ENCODE measurements at regions not wholly inside any gene's neighbourhood (a gene's known extent, or its start where the extent isn't known, plus 50 kb on each side); places are given as distances from the start of the nearest gene placed in this dataset.
A peak's percentile ranks its signal among the peaks of the same experiment; 100 is the strongest.
"Not testable (repeated sequence)": the region's sequence is repeated elsewhere in the genome, so short reads cannot be mapped to it uniquely, and the experiment has no call there.

DNA sequence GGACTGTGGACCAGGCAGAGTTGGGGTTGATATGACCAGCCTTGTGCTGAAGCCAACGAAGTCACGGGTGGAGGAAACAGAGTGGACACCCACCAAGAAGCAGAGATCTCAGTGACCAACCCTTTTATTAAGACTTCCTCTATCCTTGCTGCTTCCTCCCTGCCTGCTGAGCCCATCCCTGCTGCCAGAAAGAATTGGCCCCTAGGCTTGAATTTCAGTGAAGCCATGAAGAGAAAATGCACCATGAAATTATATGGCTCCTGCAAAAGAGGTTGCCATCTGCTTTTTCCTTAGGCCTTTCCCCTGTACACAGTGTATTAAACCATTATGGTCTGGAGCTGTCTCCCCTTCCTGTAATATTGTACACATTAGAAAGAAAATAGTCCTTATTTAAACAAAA lies 246.7 kb downstream of the HS3ST3B1 start:
- no peaks in the 10 kb centered on the region for H3K36me3 Mint-ChIP-seq (ENCODE audit: low read depth)
- DNase-seq (no peak), ATAC-seq (no peak)
- CTCF ChIA-PET: no interaction called here
- no peaks in the 10 kb centered on the region for H3K9me3 Mint-ChIP-seq (ENCODE audit: insufficient read depth)
- POLR2A ChIA-PET: no interaction called here
- no peak overlapping the region for H3K4me3 Mint-ChIP-seq
- peaks cover 10% of the 10 kb centered on the region for H3K4me1 Mint-ChIP-seq (ENCODE audit: low read depth)
- no peak overlapping the region for H3K27ac Mint-ChIP-seq
- no peaks in the 10 kb centered on the region for H3K27me3 Mint-ChIP-seq (ENCODE audit: low read depth)

DNA sequence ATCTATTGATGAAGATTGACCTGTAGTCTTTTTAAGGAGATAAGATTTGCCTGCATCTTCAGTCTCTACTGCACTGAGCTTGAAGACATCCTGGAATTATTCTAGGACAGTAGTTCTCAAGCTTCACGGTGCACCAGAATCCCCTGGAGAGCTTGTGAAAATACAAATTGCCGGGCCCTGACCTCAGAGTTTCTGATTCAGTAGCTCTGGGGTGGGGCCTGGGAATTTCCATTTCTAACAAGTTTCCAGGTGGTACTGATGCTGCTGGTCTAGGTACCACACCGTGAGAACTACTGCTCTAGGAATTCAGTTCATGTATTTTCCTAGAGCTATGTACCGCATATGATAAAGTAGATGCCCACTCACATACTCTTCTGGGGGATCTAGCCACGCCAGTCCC lies 246.1 kb downstream of the HS3ST3B1 start:
- H3K27ac Mint-ChIP-seq: no peak overlapping the region
- ChIA-PET POLR2A (no interaction called here), CTCF (no interaction called here)
- peaks cover 10% of the 10 kb centered on the region for H3K4me1 Mint-ChIP-seq (ENCODE audit: low read depth)
- peaks cover 2% of the 10 kb centered on the region for H3K27me3 Mint-ChIP-seq (ENCODE audit: low read depth)
- ATAC-seq (no peak), DNase-seq (no peak)
- no peaks in the 10 kb centered on the region for H3K9me3 Mint-ChIP-seq (ENCODE audit: insufficient read depth)
- H3K4me3 Mint-ChIP-seq: no peak overlapping the region
- no peaks in the 10 kb centered on the region for H3K36me3 Mint-ChIP-seq (ENCODE audit: low read depth)

DNA sequence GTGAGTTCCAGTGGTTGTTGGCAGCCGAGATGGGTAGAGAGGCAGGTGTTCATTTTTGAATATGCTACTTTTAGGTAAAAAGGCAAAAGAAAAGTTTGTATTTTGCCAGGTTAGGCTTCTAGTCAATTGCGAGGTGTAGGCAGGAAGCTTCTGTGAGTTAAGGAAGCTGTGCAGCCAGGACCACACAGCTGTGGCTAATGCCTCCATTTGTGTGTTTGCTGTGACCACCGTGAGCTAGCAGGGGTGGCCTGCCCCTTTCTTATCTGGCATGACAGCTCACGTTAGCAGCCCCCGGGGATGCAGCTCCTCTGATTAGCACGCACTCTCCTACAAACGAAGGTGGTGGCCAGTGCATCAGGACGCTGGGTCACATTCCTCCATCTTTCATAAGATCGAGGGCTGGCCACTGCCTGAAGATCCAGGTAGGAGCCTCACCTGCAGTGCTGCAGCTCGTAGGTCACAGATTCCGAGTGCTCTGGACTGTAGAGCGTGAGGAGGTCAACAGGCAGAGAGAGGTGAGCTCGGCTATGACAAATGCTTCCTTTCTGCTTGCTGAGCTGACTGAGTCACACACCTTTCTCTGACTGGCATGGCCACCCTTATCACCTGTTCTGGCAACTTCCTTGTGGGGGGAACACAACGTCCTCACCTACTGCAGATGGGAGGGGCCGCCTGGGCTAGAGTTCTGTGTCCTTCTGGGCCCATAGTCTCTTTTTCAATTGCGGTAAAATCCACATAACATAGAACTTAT lies 244.4 kb downstream of the HS3ST3B1 start:
- POLR2A ChIA-PET: no interaction called here
- Mint-ChIP-seq H3K9me3 (ENCODE audit: insufficient read depth) (no peaks in the 10 kb centered on the region), H3K4me3 (no peak overlapping the region), H3K4me1 (ENCODE audit: low read depth) (peaks cover 10% of the 10 kb centered on the region), H3K27me3 (ENCODE audit: low read depth) (peaks cover 2% of the 10 kb centered on the region), H3K27ac (no peak overlapping the region), H3K36me3 (ENCODE audit: low read depth) (no peaks in the 10 kb centered on the region)
- CTCF ChIA-PET: no interaction called here
- ATAC-seq (peak; percentile 69), DNase-seq (peak; percentile 29)

DNA sequence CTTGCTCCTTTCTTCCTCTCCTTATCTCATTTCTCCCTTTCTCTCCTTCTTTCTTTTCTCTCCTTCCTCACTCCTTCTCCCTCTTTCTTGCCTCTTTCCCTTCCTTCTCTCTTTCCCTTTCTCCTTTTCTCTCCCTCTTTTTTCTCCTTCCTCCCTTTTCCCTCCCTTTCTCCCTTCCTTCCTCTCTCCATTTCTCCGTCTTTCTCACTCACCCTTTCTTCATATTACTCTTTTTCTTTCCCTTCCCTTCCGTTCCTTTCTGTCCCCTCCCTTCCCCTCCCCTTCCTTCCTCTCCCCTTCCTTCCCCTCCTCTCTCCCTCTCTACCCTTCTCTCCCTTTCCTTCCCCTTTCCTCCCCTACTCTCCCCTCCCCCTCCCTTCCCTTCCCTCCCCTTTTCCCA lies 240.8 kb downstream of the HS3ST3B1 start:
- Mint-ChIP-seq H3K27me3 (ENCODE audit: low read depth) (peaks cover 2% of the 10 kb centered on the region), H3K27ac (no peak overlapping the region), H3K9me3 (ENCODE audit: insufficient read depth) (peaks cover 6% of the 10 kb centered on the region), H3K4me3 (no peak overlapping the region), H3K4me1 (ENCODE audit: low read depth) (peaks cover 10% of the 10 kb centered on the region), H3K36me3 (ENCODE audit: low read depth) (no peaks in the 10 kb centered on the region)
- POLR2A ChIA-PET: interaction anchor here (0.6 kb wide), 1 partner anchor 139 kb away, joined by 3 read pairs; no protein-coding TSS in a partner anchor
- no peak for DNase-seq
- ATAC-seq: no peak
- CTCF ChIA-PET: no interaction called here

DNA sequence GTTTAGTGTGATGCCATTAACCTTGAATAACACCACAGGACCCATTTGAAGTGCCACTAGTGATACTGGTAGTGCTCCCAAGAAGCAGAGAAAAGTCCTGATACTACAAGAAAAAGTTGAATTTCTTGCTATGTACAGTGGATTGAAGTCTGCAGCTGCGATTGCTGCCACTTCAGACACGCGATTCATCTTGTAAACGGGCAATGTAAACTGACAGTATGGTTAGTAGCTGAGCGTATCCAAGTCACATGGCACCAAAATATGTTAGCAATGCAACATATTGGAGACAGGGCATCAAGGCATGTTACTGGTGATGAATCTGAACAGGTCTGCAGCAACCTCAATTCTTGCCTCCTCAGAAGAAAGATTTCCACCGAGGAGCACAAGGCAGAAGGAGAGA lies 238.9 kb downstream of the HS3ST3B1 start:
- no peak for ATAC-seq
- no peaks in the 10 kb centered on the region for H3K36me3 Mint-ChIP-seq (ENCODE audit: low read depth)
- H3K4me1 Mint-ChIP-seq (ENCODE audit: low read depth): no peaks in the 10 kb centered on the region
- H3K27ac Mint-ChIP-seq: no peak overlapping the region
- POLR2A ChIA-PET: no interaction called here
- CTCF ChIA-PET: no interaction called here
- H3K4me3 Mint-ChIP-seq: no peak overlapping the region
- peaks cover 2% of the 10 kb centered on the region for H3K27me3 Mint-ChIP-seq (ENCODE audit: low read depth)
- H3K9me3 Mint-ChIP-seq (ENCODE audit: insufficient read depth): peaks cover 8% of the 10 kb centered on the region
- DNase-seq: no peak

DNA sequence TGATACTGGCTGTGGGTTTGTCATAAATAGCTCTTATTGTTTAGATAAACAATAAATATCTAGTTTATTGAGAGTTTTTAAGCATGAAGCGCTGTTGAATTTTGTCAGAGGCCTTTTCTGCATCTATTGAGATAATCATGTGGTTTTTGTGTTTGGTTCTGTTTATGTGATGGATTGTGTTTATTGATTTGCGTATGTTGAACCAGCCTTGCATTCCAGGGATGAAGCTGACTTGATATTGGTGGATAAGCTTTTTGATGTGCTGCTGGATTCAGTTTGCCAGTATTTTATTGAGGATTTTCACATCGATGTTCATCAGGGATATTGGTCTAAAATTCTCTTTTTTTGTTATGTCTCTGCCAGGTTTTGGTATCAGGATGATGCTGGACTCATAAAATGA lies 231.4 kb downstream of the HS3ST3B1 start:
- CTCF ChIA-PET, DNase-seq, POLR2A ChIA-PET: not testable (repeated sequence)

DNA sequence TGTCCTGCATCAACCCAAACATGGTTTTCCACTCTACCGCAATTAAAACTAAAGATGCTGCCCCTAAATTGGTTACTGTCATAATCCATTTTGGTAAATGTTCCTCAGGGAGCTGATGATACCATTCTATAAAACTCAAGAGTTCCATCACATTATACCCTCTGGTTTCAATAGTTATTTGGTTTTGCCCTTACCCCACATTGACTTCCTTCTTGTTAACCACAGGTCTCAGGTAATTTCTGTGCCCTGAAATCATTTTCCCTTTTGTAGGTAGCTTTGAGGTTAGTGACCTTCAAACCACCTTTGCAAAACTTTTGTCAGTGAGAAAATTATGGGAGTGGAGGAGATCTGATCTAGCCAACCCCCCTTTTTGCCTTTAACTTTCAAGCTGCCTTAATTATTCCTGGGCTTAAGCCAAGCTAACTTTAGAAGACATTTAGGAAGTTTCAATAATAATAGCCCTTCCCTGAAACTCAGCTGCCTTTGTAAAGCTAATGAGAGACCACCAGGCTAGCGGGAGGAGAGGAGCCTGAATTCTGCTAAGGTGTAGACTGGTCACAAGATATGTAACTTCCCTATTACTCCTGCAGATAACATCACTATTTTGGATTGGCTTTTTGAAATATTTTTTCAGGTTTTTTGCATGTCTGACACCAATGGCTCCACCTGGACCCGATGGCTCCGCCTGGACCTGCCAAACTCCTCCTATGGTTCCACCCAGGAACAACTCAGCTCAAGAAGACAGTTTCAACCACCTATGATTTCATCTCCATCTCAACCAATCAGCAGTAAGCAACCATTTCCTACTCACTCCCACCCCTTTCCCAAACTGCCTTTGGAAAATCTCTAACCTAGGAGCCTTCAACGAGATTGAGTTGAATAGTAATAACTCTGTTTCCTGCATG lies 224.9 kb downstream of the HS3ST3B1 start:
- no peak for DNase-seq
- Mint-ChIP-seq H3K4me3 (no peak overlapping the region), H3K27ac (no peak overlapping the region), H3K9me3 (ENCODE audit: insufficient read depth) (no peaks in the 10 kb centered on the region), H3K36me3 (ENCODE audit: low read depth) (no peaks in the 10 kb centered on the region), H3K4me1 (ENCODE audit: low read depth) (peaks cover 12% of the 10 kb centered on the region), H3K27me3 (ENCODE audit: low read depth) (no peaks in the 10 kb centered on the region)
- ATAC-seq: no peak
- POLR2A ChIA-PET: no interaction called here
- CTCF ChIA-PET: no interaction called here

More for the DNA sequence above, 231.4 kb downstream of the HS3ST3B1 start:
- not testable (repeated sequence) for ATAC-seq; H3K36me3 Mint-ChIP-seq (ENCODE audit: low read depth); H3K27me3 Mint-ChIP-seq (ENCODE audit: low read depth); H3K4me1 Mint-ChIP-seq (ENCODE audit: low read depth); H3K27ac Mint-ChIP-seq; H3K4me3 Mint-ChIP-seq
- peaks cover 20% of the 10 kb centered on the region for H3K9me3 Mint-ChIP-seq (ENCODE audit: insufficient read depth)

DNA sequence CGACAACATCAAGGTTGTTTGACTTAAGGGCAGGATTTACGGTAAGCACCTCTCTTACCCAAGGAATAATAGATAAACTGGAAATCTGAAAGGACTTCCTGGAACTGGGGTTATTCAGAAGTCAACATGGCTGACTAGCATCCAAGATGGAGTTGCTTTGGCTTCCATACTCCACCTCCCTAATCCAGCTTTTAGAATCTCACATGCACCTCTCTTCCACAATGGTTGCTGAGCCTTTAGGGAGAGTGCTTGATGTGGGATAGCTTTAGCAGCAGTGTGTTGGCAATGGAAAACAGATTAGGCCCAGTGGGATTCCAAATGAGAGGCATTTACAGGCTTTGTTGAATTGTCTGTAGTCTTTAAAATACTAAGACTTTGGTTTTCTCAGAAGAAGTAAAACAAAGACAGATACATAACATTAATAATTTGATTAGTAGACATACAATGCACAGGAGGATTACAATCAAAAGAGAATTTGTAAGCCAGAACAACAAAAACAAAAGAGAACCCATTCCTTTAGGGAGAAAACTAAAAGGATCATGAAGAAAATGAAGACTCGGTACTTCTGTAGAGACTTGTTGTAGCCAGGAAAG lies 222.0 kb downstream of the HS3ST3B1 start:
- ATAC-seq (no peak), DNase-seq (no peak)
- Mint-ChIP-seq H3K27ac (no peak overlapping the region), H3K27me3 (ENCODE audit: low read depth) (no peaks in the 10 kb centered on the region), H3K4me1 (ENCODE audit: low read depth) (peaks cover 12% of the 10 kb centered on the region), H3K4me3 (no peak overlapping the region), H3K36me3 (ENCODE audit: low read depth) (no peaks in the 10 kb centered on the region), H3K9me3 (ENCODE audit: insufficient read depth) (no peaks in the 10 kb centered on the region)
- CTCF ChIA-PET: no interaction called here
- POLR2A ChIA-PET: no interaction called here

DNA sequence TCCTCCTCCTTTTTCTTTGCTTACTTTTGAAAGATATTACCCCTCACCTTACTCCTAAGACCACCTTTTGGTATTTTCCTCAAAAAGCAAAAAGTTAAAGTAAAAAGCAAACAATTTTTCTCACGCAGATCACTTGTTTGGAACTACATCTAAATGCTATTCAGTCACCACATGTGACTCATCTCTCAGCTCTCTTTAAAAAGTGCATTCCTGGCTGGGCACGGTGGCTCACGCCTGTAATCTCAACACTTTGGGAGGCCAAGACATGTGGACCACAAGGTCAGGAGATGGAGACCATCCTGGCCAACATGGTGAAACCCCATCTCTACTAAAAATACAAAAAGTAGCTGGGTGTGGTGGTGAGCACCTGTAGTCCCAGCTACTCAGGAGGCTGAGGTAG lies 218.0 kb downstream of the HS3ST3B1 start:
- H3K27me3 Mint-ChIP-seq (ENCODE audit: low read depth); CTCF ChIA-PET; H3K27ac Mint-ChIP-seq; H3K36me3 Mint-ChIP-seq (ENCODE audit: low read depth); ATAC-seq; POLR2A ChIA-PET; H3K4me1 Mint-ChIP-seq (ENCODE audit: low read depth); H3K9me3 Mint-ChIP-seq (ENCODE audit: insufficient read depth); H3K4me3 Mint-ChIP-seq; DNase-seq: not testable (repeated sequence)

DNA sequence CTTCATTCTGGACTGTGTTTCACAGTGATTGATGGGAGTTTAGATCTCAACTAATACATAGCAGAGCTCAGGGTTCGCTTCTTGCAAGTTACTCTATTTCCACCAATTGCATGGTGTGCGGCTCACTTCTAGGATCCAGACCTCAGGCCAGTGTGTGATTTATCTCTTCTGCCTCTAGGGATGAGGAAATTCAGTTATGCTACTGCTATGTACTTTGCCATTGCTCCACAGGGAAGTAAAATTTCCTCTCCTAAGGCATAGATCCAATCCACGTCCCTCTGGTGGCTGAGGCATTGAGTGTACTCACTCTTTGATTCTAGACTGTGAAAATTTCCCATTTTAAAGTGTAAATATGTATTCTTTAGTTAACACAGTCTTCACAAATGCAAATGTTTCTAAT lies 214.1 kb downstream of the HS3ST3B1 start:
- no peaks in the 10 kb centered on the region for H3K36me3 Mint-ChIP-seq (ENCODE audit: low read depth)
- no peaks in the 10 kb centered on the region for H3K9me3 Mint-ChIP-seq (ENCODE audit: insufficient read depth)
- ATAC-seq: no peak
- no peak overlapping the region for H3K4me3 Mint-ChIP-seq
- no peaks in the 10 kb centered on the region for H3K4me1 Mint-ChIP-seq (ENCODE audit: low read depth)
- H3K27ac Mint-ChIP-seq: no peak overlapping the region
- ChIA-PET CTCF (no interaction called here), POLR2A (no interaction called here)
- H3K27me3 Mint-ChIP-seq (ENCODE audit: low read depth): no peaks in the 10 kb centered on the region
- DNase-seq: no peak

DNA sequence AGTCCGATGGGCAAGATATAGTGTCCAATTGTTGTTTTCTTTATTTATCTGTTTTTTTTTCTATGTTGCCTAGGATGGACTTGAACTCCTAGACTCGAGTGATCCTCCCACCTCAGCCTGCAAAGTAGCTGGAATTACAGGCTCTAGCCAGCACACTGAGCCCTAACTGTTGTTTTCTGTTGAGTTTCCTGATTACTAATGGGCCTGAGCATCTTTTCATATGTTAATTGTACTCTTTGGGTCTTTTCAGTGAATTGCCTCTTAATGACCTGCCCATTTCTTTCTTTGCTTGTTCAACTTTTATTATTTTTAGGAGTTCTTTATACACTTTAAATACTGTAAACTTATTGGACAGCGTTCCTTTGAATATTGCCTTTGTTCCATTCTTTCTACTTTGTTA lies 213.0 kb downstream of the HS3ST3B1 start:
- no peak for DNase-seq
- no peaks in the 10 kb centered on the region for H3K27me3 Mint-ChIP-seq (ENCODE audit: low read depth)
- H3K4me1 Mint-ChIP-seq (ENCODE audit: low read depth): no peaks in the 10 kb centered on the region
- H3K36me3 Mint-ChIP-seq (ENCODE audit: low read depth): no peaks in the 10 kb centered on the region
- no peaks in the 10 kb centered on the region for H3K9me3 Mint-ChIP-seq (ENCODE audit: insufficient read depth)
- H3K27ac Mint-ChIP-seq: no peak overlapping the region
- H3K4me3 Mint-ChIP-seq: no peak overlapping the region
- no peak for ATAC-seq
- POLR2A ChIA-PET: no interaction called here
- CTCF ChIA-PET: no interaction called here

DNA sequence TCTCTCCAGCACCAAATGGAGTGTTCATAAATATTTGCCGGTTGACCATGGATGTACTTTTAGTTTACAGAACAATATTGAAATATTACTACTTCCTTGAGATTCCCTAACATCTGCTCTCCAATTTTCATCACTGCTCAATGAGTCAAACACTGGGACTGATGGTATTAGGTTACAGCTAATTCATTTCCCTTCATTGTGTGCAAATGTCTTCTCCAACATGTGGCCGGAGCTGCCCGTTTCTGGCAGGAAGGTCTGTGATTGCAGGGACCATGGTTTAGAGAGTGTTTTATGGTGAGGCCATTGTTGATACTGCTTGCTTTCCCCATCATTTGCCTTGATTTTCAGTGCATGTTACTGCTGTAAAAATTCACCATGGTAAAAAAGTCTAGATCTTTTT lies 209.3 kb downstream of the HS3ST3B1 start:
- POLR2A ChIA-PET: no interaction called here
- H3K4me1 Mint-ChIP-seq (ENCODE audit: low read depth): no peaks in the 10 kb centered on the region
- ATAC-seq: no peak
- peaks cover 3% of the 10 kb centered on the region for H3K9me3 Mint-ChIP-seq (ENCODE audit: insufficient read depth)
- CTCF ChIA-PET: no interaction called here
- no peaks in the 10 kb centered on the region for H3K36me3 Mint-ChIP-seq (ENCODE audit: low read depth)
- H3K27ac Mint-ChIP-seq: no peak overlapping the region
- H3K27me3 Mint-ChIP-seq (ENCODE audit: low read depth): no peaks in the 10 kb centered on the region
- DNase-seq: no peak
- no peak overlapping the region for H3K4me3 Mint-ChIP-seq
